Sigmoid colon (tissue), 4 donors: ENCODE measurements at regions not wholly inside any gene's neighbourhood (a gene's known extent, or its start where the extent isn't known, plus 50 kb on each side); places are given as distances from the start of the nearest gene placed in this dataset.

Experiments used
- EP300 ChIP-seq, 4 donors: sonication (generic); formaldehyde crosslinking; IDR thresholded peaks; one replicate each; pipeline ENCODE4 v1.6.1; 2017; ENCODE audit warnings: antibody characterized with exemption in 4 of 4
- POLR2A ChIP-seq, 2 donors: fragments of 450-650 bp; IDR thresholded peaks; one replicate each; pipeline ENCODE4 v1.6.1; 2016; ENCODE audit warnings: antibody characterized with exemption in 2 of 2, mild to moderate bottlenecking in 2 of 2, moderate library complexity in 2 of 2
- POLR2AphosphoS5 ChIP-seq, 4 donors: sonication (generic); formaldehyde crosslinking; IDR thresholded peaks; one replicate each; pipeline ENCODE4 v1.6.1; 2017; ENCODE audit warnings: antibody characterized with exemption in 4 of 4
- TF ChIP-seq, protein P1 (sequence below), 4 experiments: fragments of 450-650 bp in 3 of 4; fragments of 200-600 bp in 1 of 4; IDR thresholded peaks; one replicate each; pipeline ENCODE4 v1.5.1; 2016 to 2019; ENCODE audit warnings: antibody characterized with exemption in 4 of 4, mild to moderate bottlenecking in 3 of 4, moderate library complexity in 2 of 4

DNA sequence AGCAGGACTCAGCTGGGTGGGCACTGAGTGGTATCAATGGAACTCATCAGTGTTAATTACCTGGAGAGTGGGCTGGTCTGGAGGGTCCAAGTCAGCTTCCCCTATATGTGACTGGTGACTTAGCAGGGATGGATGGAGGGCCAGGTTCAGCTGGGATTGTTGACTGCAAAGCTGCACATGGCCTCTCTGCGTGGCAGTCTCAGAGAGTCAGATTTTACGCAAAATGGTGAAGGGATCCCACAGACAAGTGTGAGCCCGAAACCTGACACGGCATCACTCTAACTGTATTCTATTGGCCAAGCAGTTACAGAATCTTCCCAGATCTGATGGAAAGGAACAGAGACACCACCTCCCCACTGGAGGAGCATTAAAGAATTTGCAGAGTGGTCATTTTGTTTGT is 716.0 kb upstream of the TBX3 start:
- TF ChIP-seq POLR2A (IDR thresholded peaks at IDR 0.05) (no peak), EP300 (IDR thresholded peaks at IDR 0.05) (no peak), POLR2AphosphoS5 (IDR thresholded peaks at IDR 0.05) (no peak)
- TF ChIP-seq, protein P1, sequence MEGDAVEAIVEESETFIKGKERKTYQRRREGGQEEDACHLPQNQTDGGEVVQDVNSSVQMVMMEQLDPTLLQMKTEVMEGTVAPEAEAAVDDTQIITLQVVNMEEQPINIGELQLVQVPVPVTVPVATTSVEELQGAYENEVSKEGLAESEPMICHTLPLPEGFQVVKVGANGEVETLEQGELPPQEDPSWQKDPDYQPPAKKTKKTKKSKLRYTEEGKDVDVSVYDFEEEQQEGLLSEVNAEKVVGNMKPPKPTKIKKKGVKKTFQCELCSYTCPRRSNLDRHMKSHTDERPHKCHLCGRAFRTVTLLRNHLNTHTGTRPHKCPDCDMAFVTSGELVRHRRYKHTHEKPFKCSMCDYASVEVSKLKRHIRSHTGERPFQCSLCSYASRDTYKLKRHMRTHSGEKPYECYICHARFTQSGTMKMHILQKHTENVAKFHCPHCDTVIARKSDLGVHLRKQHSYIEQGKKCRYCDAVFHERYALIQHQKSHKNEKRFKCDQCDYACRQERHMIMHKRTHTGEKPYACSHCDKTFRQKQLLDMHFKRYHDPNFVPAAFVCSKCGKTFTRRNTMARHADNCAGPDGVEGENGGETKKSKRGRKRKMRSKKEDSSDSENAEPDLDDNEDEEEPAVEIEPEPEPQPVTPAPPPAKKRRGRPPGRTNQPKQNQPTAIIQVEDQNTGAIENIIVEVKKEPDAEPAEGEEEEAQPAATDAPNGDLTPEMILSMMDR (IDR thresholded peaks at IDR 0.05) = no peak
